ENCODE measurements at regions not wholly inside any gene's neighbourhood (a gene's known extent, or its start where the extent isn't known, plus 50 kb on each side); places are given as distances from the start of the nearest gene placed in this dataset.

DNA sequence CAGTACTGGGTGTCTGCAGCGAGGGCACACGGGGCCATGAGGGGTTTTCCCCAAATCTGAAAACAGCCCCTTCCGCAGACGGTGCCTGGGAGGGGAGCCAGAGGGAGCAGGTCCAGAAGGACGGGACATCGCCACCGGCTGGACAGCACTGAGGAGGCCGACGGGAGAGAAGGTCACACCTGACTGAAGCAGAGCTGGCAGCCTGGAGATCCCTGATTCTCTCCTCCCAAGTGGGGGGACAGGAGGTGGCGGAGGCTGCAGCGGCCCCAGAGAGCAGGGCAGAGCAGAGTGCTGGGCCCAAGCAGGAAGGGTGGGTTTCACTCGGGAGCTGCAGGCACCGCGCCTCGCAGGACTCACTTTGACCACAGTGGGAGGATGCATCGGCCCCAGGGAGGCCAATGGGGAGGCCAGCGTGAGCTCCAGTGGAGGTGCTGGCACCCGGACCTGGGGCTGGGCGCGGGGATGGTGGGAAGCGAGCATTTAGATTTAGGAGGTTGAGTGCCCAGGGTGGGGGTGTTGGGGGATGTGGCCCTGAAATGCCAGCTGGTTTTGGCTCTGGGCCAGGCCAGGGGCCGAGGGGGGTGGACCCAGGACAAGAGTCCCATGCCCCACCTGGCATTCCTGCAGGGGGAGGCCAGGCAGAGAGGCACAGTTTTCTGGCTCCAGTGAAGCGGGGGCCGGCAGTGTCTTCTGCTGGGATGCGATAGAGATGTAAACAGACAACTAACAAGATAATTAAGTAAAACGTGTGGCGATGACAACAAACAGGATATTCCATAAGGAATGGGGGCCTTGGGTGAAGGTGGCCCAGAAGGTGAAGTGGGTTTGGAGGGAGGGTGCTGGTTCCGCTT lies 92.3 kb upstream of the FGF3 start:
- peaks cover 0 to 36% (median 3%) of the 10 kb centered on the region in 4 donors for H3K4me1 ChIP-seq
- no peak overlapping the region for H3K4me3 ChIP-seq
- H3K27me3 ChIP-seq = no peaks in the 10 kb centered on the region
- TF ChIP-seq, protein P1, sequence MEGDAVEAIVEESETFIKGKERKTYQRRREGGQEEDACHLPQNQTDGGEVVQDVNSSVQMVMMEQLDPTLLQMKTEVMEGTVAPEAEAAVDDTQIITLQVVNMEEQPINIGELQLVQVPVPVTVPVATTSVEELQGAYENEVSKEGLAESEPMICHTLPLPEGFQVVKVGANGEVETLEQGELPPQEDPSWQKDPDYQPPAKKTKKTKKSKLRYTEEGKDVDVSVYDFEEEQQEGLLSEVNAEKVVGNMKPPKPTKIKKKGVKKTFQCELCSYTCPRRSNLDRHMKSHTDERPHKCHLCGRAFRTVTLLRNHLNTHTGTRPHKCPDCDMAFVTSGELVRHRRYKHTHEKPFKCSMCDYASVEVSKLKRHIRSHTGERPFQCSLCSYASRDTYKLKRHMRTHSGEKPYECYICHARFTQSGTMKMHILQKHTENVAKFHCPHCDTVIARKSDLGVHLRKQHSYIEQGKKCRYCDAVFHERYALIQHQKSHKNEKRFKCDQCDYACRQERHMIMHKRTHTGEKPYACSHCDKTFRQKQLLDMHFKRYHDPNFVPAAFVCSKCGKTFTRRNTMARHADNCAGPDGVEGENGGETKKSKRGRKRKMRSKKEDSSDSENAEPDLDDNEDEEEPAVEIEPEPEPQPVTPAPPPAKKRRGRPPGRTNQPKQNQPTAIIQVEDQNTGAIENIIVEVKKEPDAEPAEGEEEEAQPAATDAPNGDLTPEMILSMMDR (IDR thresholded peaks at IDR 0.05) = no peak
- TF ChIP-seq POLR2A (IDR thresholded peaks at IDR 0.05) = no peak
- H3K27ac ChIP-seq = no peak overlapping the region
- H3K9me3 ChIP-seq = peaks cover 0 to 4% (median 0%) of the 10 kb centered on the region in 4 donors
- H3K36me3 ChIP-seq = no peaks in the 10 kb centered on the region
- peak in 2 of 3 donors; percentile 34 to 44 for DNase-seq

DNA sequence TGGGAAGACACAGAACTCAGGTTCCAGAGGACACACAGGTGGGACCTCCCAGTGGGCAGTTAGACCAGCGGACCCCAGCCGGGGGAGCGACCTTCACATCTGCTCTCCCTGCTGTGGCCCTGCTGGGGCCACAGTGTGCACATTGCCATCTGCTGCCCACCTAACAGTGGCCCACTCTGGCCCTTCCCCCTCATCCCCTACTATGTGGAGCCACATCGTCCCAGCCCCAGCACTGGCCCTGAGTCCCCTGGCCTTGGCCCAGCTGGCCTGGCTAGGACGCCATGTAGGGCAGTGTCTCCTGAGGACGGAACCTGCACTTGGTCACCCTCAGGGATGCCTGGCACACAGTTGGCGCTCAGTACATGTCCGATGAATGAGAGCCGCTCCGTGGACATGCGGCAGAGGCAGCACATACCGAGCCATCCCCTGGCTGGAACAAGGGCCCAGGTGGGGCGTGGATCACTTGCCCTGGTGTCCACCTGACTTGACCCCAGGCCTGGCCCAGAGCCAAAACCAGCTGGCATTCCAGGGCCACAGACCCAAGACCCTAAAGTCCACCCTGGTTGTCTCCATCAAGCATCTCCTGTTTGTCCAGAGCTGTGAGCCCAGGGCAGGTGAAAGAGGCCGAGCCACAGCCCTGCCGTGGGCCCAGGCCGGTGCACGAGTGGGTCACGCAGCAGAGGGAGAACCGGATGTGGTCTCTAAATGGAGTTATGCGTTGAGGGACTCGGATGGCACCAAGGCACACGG lies 93.1 kb upstream of the FGF3 start:
- no peak for TF ChIP-seq POLR2A (IDR thresholded peaks at IDR 0.05)
- TF ChIP-seq, protein P1 (IDR thresholded peaks at IDR 0.05) = no peak
- H3K4me1 ChIP-seq = peaks cover 0 to 33% (median 3%) of the 10 kb centered on the region in 4 donors
- peak in 2 of 3 donors; percentile 43 to 51 for DNase-seq
- no peak overlapping the region for H3K27ac ChIP-seq
- H3K36me3 ChIP-seq = no peaks in the 10 kb centered on the region
- no peak overlapping the region for H3K4me3 ChIP-seq
- H3K27me3 ChIP-seq = no peaks in the 10 kb centered on the region
- H3K9me3 ChIP-seq = peaks cover 0 to 4% (median 0%) of the 10 kb centered on the region in 4 donors

DNA sequence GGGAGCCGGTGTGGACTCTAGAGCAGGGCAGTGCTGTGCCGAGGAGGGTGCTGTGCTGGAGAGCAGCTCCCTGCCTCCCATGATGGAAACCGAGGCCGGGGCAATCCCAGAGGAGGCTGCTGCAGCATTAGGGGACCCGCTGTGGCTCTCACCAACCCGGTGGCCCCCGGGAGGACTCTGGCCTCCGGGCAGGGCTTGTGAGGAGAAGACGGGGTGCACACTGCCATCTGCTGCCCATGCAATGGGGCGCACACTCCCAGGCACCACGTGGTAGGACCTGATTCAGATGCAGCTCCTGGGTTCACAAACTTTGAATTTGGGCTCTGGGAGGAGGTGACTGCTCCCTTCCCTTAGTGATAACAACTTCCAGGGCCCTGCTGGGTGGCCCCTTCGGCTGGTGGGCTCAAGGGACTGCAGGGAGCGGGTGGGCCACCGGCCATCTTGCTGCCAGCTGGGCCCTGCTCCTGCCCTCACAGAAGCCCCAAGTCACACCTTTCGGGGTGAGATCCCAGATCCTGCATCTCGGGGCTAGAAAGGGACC lies 93.8 kb upstream of the FGF3 start:
- Histone ChIP-seq H3K4me1 (peaks cover 0 to 33% (median 3%) of the 10 kb centered on the region in 4 donors), H3K4me3 (no peak overlapping the region), H3K27me3 (no peaks in the 10 kb centered on the region), H3K9me3 (peaks cover 0 to 4% (median 0%) of the 10 kb centered on the region in 4 donors), H3K27ac (no peak overlapping the region), H3K36me3 (no peaks in the 10 kb centered on the region)
- DNase-seq = peak in 2 of 3 donors; percentile 63 to 79
- TF ChIP-seq, protein P1 (IDR thresholded peaks at IDR 0.05) = peak in 4 of 6 experiments; percentile 35 to 78 (median 72)
- no peak for TF ChIP-seq POLR2A (IDR thresholded peaks at IDR 0.05)

DNA sequence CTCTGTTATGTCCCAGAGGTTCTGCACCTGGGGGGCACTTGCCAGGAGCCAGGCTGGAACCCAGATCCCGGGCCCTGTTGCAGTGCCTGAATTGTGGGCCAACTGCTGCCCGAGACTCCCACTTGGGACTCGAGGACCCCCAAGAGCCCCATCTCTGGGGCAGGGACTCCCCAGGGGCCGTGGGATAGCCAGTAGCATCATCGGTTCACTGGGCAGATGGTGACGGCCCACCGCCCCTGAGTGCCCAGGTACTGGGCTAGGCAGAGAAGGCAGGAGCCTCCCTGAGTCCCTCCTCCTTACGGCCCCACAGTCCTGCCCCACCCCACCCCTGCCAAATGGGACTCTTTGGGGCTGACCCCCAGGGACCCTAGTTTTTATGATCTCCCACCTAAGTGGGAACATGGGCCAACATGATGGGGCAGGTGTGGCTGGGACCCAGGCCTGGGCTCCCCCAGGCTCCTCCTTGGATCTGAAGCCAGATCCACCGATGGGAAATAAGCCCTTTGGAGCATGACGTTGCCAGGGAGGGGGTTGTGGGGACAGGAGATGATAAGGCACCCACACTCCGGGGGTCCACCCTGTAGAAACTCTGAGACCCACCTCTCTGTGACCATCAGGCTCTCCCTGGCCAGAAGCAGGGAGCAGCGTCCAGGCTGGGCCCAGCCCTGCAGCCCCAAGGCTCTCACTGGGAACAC lies 94.5 kb upstream of the FGF3 start:
- no peak for TF ChIP-seq POLR2A (IDR thresholded peaks at IDR 0.05)
- TF ChIP-seq, protein P1 (IDR thresholded peaks at IDR 0.05) = no peak
- DNase-seq = peak in 2 of 3 donors; percentile 39 to 41
- Histone ChIP-seq H3K4me1 (peaks cover 0 to 37% (median 3%) of the 10 kb centered on the region in 4 donors), H3K36me3 (no peaks in the 10 kb centered on the region), H3K4me3 (no peak overlapping the region), H3K27ac (peak overlapping the region in 1 of 4 donors; percentile 47), H3K27me3 (no peaks in the 10 kb centered on the region), H3K9me3 (peaks cover 0 to 4% (median 0%) of the 10 kb centered on the region in 4 donors)
